Stimulated activated CD8-positive, alpha-beta memory T cell treated with anti-CD3 and anti-CD28 coated beads, Interleukin-12 subunit alpha, Interleukin-12 subunit beta, amount 100 ng/mL, for 24 hours (primary cell): ENCODE measurements at regions not wholly inside any gene's neighbourhood (a gene's known extent, or its start where the extent isn't known, plus 50 kb on each side); places are given as distances from the start of the nearest gene placed in this dataset.
"Not testable (repeated sequence)": the region's sequence is repeated elsewhere in the genome, so short reads cannot be mapped to it uniquely, and the experiment has no call there.

ENCODE experiments used
- DNase-seq: peaks from one replicate; pipeline ENCODE4 v3.0.0-alpha.2; 2020; ENCODE audit errors: extremely low read depth

DNA sequence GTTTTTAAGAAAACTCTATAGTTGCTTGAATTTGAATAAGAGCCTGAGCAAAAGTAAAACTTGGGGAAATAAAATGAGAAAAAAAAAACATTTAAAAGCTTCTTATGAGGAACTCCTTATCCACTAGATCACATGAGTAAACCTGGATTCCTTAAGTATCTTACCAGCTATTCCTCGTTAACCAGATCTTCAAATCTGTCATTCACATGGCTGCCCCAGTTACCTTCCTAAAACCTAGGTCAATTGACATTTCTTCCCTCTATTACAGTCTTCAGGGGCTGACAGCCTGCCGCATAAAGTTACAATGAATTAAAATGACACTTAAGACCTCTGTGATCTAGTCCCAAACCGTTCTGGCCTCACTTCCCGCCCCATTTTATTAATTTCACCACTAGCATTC is 583.6 kb downstream of the NR2F2 start:
- DNase-seq, result no peak

DNA sequence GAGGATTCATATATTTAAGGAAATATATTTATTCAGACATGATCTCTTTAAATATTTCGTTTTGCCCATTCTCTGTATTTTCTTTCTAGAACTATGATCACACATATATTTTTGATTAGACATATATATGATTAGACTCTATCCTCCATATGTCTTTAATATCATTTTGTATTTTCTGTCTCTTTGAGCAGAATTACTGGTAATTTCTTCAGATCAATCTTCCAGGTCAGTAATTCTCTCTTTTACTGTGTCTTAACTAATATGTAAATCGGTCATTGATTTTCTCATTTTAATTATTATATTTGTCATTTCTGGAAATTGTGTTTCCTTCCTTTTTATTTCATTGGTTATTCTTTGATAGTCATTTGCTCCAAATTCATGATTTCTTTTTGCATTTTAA is 586.2 kb downstream of the NR2F2 start:
- DNase-seq, result no peak

DNA sequence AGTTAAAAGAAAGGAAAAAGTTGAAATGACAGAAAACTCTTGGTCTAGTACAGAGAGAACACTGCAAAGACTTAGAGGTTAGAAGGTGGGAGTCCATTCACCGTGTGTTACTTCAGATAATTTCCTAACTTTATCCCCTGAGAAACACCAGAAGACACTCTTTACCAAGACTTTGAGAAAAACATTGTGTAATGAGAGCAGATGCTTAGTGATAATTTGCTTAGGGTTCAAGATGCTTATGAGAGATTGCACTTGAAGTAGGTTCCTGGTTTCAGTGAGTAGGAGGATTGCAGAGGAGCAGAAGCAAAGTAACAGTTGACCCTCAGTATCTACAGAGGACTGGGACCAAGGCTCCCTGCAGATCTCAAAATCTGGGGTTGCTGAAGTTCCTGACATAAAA is 594.1 kb downstream of the NR2F2 start:
- no peak for DNase-seq

DNA sequence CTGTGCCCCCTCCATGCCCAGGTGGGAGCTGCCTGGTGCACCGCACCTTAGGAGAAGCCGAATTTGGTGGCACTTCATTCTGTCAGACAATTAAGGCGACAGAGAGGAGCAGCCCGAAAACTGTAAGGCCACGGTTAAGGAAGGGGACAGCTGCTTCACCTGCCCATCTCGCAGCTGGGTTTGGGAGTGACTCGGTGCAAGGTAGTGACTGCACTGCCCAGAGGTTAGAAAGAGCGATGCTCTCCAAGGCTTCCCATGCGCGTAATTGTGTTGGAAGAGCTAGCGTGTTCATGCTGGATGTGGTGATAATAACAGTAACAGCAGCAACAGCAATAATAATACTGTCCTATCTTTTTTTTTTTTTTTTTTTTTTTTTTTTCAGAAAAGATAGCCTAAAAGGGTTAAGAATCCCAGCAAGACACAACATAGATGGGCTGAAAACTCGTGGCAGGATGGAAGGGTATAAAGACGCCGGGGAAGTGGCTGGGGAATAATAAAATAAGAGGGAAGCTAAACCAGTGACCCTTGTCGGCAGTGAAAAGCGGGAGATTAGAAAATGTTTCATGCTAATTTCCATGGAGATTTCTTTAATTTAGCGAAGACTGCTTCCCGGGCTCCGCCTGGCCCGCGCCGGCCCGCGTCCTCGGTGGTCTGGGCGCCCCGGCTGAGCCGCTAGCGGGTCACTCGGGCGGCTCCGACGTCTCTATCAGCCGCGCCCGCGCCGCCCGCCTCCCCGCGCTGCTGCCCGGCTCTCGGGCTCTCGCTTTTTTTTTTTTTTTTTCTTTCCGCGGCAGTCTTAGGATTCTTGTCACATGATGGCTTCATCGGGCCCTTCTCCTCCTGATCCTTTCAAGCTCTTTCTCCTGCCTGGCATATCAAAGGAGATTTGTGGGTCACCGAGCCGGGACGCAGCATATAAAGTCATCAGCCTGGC is 617.1 kb downstream of the NR2F2 start:
- no peak for DNase-seq

DNA sequence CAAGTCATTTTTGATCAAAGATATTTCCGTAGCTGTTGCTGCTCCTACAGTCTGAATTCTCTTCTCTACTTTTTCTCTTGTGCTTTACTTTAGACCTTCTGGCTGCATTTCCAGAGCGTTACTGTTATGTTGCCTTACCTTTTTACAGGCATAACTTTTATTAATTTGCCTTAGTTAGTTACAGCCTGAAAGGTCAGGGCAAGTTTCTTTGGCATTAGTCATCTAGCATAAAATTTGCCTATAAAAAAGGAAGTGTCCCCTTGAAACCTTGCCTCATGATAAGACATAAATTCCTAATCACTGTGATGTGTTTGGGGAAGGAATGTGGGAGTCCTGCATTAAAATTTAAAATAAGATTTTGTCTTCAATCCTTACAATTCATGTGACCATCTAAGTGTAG is 618.5 kb downstream of the NR2F2 start:
- no peak for DNase-seq

DNA sequence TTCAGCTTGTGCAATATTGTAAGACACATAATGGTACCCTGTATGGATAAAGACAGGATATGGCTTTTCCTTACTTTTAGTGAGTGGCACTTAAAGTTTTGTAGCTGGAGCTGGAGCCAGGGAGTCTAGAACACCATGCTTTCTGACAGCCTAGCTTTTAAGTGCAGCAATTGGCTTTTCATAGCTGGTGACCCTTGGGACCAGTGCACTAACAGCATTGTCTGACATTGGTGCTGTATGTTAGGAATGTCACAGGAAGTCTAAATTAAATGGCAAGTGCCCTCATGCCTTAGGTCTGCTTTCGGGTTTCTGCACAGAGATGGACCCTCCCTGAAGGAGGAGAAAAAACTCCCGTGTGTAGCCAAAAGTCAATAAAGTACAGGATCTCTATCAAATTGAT is 628.2 kb downstream of the NR2F2 start:
- no peak for DNase-seq

DNA sequence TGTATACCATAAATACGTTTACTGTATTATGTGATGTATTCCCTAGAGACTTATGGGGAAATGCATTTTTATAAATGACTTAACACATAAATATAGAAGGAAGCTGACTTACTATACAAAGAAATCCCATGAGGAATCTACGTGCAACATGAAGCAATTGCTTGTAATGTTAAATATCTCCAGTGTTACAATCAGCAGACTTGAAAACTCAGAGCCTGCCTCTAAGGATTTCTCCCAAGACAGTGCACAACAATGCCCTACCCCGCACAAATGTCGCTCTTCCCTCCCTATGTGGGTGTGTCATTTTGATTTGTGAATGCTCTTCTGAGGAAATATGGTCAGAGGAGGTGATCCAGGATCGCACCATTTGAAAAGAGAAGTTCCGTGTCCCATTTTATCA is 629.0 kb downstream of the NR2F2 start:
- DNase-seq, result no peak

DNA sequence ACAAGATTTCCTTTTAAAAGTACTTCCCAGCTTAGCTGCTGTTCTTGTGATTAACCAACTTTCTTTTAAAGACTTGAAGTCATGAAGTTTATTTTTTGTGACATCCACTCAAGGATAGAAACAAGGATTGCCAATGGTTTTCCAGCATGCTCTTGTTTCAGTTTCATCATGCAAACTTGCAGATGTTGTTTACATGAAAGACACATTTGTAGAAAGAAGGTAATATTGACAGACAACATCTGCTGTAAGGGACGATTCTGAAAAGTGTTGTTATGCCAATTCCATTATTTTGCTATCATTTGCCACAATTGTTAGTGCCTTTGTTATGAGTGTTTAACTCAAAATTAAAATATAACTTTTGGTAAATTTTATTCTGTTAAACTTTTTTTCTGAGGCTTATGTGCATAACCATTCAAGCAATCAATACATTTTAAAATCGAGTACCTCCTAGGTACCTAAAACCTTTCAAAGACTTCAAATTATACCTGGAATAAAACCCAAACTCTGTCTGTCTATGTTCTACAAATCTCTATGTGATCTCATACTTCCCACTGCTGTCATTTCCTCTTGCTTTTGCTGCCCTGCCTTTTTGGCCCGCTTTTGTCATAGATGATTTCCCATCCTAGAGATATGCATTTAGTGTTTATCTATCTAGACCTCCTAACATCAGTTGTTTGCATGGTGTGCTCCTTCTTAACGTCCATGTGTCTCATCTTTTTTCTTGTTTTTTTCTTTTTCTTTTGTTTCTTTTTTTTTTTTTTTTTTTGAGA is 630.4 kb downstream of the NR2F2 start:
- DNase-seq, result no peak

DNA sequence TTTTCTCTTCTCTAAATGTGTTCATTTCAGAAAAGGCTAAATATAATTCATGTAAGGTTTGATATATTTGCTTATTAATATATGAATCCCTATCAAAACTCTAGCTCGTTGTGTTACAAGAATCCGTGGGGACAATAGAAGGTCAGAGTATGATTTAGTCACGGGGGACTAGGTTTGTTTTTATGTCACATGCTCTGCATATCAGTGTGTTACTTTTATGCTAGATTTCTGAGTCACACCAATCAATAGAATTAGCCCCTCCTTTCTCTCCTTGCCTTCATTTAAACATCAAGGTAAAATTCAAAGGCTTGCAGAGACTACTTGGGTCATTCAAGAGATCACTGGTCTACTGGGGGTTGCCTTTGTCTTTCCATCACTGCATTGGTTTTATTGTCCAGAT is 636.1 kb downstream of the NR2F2 start:
- DNase-seq, result no peak

DNA sequence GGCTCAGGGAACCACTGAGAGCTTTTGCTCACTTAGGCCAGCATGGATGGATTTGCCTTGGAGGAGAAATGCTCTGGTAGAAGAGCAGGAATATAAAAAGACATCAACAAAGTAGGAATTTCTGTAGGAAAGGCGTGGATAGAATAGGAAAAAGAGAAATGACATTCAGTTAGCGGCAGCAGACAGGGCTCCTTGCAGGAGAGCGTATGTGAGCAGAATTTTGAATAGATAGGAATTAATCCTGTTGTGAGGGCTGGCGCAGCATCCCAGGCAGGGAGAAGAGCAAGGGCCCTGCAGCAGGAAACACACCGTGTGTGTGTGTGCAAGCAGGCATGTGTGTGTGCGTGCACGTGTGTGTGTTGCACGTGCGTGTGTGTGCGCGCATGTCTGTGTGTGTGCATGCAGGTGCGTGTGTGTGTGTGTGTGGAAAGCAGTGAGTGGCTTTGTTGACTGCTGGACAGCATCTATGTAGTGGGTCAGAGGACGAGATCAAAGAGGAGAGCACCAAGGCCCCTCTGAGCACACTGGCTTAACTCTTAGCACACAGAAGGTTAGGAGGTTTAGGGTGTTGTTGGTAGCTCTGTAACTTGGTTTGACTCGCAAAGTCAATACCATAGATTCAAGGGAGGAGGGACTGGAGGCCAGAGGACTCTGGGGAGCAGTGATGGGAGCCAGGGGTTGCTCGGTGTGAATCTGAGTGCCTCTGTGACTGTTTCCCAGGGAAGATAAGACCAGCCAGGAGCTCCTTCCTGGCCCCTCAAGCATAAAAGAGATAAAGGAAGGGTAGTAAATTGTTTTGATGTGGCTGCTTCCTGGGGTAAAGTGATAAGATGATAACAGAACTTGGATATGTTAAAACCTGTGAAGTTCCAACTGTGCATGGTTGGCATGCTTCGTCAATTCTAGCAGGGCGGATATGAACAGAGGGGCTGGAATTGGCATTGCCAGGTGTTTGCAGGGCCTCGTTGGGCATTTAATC is 639.5 kb downstream of the NR2F2 start:
- no peak for DNase-seq

DNA sequence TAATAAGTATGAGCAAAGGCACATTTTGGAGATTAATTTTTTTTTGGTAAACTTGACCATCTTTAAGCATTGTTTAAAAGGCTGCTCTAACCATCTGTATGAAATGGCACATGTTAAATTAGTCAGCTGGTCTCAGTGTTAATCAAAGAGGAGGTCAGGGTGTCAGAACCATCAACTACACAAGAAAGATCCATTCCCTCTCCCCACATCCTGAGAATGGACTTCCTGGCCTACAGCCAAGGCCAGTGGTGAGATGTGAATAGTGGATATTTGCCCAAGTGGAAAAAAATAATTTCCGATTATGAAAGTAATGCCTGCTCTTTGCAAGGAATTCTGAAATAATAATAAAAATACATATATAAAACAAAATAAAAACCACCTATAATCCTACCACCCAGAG is 641.7 kb downstream of the NR2F2 start:
- DNase-seq, result no peak

DNA sequence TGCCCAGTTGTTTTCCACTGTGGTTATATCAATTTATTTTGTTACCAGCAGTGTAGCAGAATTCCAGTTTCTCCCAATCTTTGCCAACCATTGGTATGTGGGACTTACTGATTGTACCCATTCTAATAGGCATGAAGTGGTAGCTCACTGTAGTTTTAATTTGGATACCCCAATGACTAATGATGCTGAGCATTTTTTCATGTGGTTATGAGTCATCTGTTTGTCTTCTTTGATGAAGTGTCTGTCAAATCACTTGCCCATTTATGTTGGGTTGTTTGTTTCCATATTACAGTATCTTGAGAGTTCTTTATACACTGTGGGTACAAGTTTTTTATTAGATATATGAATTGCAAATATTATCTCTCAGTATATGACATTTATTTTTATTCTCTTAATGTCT is 644.3 kb downstream of the NR2F2 start:
- DNase-seq, result no peak

DNA sequence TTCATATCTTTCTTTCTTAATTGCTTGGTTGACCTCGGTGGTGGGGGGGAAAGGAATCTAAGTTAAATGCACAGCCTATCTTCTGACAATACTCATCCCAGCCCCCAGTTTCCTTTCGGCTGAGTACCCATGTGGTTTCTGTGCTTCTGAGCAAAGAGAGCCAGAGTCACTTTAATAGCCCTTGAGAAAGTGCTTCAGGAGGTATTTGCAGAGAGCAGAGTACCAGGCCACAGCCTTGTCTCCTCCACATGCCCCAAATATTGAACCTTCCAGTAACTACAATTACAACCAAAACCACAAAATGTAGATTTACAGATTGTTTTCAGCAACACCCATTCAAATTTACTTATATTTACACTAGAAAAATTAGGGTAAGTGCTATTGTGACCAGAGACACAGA is 647.4 kb downstream of the NR2F2 start:
- DNase-seq, result no peak

DNA sequence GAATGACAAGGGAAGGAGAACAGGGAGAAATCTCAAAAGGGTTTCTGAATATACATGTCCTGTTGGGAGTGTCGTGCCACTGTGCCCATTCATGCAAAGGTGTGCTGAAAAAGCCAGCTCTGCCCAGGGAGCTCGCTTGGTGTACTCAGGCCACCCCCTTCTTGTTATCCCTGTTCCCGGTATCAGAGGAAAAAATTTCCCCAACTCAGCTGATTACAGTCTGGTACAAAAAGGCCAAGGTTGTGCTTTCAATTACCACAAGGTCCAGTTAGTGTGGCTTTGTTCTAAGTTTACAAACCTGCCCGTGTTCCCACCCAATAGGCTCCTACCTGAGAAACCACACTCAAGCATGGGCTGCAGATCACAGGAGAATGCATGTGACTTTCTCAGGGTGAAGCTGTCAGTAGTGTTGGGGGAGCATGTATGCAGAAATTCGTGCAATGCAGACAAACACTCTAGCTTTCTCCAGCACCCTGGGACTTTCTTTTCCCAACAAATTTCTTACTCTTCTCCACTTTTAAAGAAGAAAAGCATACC is 648.5 kb downstream of the NR2F2 start:
- no peak for DNase-seq

DNA sequence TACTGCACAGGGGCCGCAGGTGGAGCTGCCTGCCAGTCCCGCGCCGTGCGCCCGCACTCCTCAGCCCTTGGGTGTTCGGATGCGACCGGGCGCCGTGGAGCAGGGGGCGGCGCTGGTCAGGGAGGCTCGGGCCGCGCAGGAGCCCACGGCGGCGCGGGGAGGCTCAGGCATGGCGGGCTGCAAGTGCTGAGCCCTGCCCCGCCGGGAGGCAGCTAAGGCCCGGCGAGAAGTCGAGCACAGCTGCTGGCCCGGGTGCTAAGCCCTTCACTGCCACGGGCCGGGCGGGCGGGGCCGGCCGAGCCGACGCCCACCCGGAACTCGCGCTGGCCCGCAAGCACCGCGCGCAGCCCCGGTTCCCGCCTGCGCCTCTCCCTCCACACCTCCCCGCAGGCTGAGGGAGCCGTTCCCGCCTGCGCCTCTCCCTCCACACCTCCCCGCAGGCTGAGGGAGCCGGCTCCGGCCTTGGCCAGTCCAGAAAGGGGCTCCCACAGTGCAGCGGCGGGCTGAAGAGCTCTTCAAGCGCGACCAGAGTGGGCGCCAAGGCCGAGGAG is 653.7 kb downstream of the NR2F2 start:
- not testable (repeated sequence) for DNase-seq

DNA sequence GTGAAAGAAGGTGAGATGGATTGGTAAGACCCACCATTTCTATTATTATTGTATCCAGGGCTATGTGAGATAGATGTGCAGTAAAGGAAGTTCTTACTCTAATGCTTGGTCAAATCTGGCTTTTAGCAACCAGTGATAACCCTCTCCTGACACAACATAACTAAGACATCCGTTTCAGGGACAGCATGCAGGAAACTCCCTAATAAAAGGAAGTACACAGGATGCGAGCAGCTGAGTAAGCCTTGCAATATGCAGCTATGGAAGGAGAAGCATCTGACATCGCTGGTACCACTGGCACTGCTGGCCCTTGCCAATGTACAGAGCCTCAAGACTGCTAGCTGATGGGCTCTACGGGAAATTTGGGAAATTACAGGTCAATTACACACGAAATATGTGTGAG is 662.3 kb downstream of the NR2F2 start:
- DNase-seq, result no peak

DNA sequence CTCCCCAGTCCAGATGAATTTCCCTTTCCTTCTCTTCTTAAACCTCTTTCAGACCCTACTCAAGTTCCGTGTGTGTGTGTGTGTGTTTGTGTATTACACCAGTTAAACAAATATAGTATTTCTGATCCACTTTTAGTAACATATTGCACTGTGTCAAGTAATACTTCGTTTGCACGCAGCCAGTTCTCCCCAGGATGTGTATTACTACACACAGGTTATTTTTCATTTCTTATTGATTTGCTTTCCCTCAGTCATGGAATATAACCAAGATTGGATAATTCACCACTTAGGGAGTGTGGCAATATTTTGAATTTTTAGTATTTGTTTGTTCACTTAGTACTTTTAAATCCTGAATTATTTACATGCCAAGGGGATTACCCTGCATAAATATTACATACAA is 667.0 kb downstream of the NR2F2 start:
- DNase-seq, result no peak

DNA sequence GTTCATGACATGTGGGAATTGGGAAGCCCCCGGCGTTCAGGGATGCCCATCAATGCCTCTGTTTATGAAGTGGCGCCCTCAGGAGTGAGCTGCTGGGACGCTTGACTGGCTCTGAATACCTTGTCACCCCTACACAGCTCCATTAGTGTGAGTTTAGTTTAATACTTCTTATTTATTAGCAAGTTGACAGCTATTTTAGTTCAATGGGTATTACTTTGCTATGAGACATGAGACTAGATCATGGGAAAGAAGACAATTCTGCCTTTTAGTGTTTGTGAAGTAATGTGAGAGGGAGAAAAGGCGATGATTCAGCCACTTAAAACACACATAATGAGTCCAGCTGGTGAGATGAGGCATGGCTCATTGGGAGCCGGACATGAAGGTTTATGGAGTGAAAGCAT is 678.5 kb downstream of the NR2F2 start:
- no peak for DNase-seq

DNA sequence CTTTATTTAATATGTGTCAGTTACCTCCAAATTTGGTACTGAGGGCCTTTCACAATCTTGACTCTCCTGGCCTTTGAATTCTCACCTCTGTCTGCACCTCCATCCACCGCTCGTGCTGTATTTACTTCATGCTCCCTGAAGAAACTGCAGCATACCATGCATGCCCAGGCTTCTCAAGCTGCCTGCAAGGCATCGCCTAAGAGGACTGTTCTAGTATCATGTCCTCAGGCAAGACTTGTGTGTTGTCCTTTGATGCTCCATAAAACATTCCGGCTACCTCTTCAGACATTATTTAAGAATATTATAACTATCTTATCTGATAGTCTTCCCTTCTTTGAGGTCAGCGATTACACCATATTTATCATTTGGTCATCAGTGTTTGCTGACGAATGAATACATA is 682.5 kb downstream of the NR2F2 start:
- no peak for DNase-seq

DNA sequence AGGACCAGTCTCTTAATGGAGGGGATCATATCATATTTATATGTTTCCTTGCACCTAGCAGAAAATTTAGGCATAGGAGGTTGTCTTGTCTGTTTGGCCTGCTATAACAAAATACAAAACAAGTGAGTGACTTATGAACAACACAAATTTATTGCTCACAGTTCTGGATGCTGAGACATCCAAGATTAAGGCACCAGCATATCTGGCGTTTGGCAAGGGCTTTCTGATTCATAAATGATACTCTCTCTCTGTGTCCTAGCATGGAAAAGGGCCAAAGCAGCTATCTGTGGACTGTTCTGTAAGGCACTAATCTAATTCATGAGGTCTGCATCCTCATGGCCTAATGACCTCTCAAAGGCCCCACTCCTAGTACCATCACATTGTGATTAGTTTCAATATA is 683.0 kb downstream of the NR2F2 start:
- DNase-seq, result no peak

DNA sequence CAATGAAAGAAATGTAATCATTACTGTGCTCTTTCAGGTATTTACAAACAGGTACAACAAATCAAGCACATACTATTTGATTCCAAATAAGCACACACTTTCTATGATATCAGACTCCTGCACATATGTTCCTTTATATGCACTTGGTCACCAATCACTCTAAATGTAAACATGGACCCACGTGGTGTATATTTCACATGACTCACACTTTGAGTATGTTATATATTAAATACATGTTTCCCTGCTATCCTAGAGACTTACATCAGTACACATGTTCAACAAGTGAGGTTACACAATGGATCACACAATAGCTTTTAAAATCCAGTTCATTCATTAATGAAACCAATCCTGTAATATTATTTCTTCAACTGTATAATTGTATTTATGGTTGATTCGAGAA is 683.5 kb downstream of the NR2F2 start:
- DNase-seq, result no peak

DNA sequence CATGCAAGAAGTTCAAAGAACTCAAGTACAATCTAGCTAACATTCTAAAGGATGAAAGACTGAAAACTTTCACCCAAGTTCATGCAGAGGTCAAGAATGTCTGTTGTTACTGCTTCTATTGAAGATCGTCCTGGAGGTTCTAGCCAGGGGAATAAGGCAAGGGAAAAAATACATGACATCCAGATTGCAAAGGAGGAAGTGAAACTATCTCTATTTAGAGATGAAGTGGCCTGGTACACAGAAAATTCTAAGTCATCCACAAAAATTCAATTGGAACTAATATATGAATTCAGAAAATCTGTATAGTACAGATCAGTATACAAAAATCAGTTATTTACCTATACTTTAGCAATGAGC is 693.0 kb downstream of the NR2F2 start:
- no peak for DNase-seq
